ENCODE measurements at regions not wholly inside any gene's neighbourhood (a gene's known extent, or its start where the extent isn't known, plus 50 kb on each side); places are given as distances from the start of the nearest gene placed in this dataset.
A peak's percentile ranks its signal among the peaks of the same experiment; 100 is the strongest.

- no peak for DNase-seq
These were observed 302.2 kb upstream of the ZMIZ1 start for GRCh38 chr10:78766603-78767002.

DNA sequence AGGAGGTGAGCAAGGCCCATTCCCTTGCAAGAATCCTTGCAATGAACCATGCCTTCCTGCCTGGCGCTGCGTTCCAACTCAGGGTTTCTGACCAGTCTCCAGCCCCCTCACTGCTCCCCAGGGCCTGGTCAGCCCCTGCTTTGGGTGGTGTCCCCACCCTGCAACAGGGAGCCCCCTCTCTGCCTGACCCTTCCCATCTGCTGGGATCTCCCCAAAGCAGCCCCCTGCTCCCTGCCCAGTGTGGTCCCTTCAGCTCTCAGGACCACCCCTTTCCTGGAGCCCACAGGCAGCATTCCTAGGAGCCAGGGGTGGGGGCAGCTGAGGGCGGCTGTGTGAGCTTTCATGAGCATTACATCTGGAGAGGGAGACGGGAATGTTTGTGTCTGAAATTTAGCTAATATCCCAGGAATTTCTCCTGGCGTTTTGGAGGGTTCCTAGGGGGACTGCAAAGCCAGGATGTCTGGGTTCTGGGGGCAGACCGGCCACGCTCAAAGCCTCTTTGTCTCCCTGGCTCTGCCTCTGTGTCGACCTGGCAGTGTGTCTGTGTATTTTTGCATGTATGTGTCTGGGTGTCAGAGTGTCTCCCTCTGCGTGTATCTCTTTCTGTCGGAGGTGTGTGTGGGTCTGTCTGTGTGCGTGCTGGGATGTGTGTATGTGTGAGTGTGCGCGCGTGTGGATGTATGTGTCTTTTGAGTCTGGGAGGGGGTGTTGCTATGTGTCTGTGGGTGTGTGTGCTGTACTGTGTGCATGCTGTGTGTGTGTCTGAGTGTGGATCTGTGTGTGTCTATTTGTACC is 300.5 kb upstream of the ZMIZ1 start:
- peak; percentile 73 for DNase-seq

- DNase-seq: peak; percentile 44
These were observed 299.9 kb upstream of the ZMIZ1 start for GRCh38 chr10:78768876-78769275.

- DNase-seq: peak; percentile 12
These were observed 299.2 kb upstream of the ZMIZ1 start for GRCh38 chr10:78769526-78769925.

- DNase-seq: peak; percentile 10
These were observed 298.3 kb upstream of the ZMIZ1 start for GRCh38 chr10:78770167-78771090.

DNA sequence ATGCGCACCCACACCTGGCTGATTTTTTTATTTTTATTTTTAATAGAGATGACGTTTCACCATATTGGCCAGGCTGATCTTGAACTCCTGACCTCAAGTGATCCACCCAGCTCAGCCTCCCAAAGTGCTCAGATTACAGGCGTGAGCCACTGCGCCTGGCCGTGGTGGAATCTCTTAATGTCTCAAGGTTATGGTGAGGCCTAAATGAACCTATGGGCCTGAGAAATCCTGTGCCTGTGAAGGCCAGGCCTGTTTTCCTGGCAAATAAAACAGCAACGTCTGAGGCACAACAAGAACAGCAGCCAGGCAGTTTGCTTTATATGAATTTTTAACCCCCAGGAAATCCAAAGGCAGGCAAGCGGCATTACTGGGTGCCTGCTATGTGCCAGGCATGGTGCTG is 297.5 kb upstream of the ZMIZ1 start:
- DNase-seq: peak; percentile 23

GRCh38 chr10:78771808-78772455 is 296.8 kb upstream of the ZMIZ1 start:
- no peak for DNase-seq

- DNase-seq: no peak
These were observed 296.3 kb upstream of the ZMIZ1 start for GRCh38 chr10:78772486-78772885.

DNA sequence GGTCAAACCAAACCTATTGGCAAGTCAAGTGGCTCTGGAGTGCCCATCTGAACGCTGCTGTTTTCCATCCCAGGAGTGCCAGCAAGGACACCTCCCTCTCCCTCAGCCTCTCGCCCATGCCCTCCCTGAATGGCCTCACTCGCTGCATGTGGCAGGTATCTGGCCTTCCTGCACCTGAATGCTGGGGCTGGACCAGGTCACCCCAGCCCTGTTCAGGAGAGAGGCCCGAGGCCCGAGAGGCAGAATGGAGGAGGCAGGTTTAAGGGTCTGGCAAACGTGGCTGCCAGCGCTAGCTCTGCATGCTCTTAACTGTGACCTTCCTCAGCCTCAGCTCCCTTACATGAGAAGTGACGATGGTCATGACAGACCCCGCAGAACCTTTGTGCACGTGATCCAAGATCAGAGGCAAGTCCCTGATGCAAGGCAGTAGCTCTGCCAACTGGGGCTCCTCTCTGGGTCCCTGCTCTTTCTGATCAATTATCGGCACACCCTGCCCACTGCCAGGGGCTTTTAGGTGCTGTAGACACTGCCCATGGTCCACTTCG is 295.7 kb upstream of the ZMIZ1 start:
- DNase-seq: peak; percentile 12

DNA sequence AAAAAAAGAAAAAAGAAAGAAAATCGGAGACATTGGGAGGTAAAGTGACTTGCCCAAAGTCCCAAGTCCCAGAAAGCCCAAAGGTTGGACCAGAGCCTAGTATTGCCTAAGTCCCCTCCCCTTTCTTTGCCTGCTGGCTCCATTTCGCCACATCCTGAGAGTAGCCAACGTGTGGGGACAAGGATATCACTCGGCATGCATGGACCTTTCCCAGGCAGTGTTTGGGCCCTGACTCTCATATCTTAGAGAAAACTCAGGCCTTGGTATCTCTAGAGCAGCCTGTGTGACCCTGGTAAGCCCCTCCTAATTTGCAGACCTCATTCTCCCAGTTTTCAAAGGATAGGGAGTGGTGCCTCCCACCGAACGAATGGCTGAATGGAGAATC is 294.2 kb upstream of the ZMIZ1 start:
- DNase-seq: no peak

DNA sequence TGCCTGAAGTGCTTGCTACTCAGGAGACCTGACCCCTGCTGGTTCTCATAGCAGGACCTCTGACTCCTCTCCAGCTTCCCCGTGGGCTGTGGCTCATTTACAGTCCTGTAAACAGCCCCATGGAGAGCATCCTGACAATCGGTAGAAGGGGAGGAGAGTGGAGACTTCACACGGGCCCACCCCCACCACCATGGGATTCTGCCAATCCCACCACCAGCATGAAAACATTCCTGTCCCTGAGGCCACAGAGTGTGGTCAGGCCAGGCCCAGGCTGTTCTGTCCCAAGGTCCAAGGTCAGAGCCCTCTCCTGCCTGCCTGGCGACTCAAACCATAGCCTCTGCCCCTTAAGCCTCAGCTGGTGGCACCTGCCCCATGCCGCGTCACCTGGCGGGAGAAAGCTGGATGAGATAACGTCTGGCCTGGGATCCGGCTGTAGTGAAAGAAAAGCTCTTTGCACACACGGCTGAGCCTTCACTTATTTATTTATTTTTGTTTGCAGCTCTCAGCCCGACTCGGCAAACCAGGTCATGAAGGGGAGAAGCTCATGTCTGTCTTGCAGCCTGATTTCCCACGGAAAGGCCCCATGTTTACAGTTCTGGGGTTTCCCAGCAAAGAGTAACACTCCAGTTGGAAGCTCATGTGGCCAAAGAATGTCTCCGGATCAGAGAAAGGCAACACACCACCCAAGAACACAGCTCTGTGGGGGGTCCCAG is 293.6 kb upstream of the ZMIZ1 start:
- peak; percentile 43 for DNase-seq

GRCh38 chr10:78775891-78776290 is 292.9 kb upstream of the ZMIZ1 start:
- peak; percentile 18 for DNase-seq

DNA sequence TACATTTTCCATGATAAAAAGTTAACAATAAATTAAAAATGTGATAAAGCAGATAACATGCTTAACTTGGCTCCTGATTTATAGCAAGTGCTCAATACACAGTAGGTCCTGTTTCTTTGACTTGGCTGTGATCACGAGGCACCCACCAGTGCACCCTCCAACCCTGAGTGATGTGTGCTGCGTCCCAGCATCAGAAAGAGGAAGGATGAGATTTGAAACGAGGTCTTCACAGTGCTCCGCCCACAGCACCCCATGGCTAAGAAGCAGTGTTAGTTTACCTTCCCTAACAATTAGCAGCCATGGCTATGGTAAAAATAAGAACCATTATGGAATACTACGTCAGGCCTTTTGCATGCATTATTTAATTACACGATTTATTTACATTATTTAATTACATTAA is 292.0 kb upstream of the ZMIZ1 start:
- DNase-seq: peak; percentile 9

DNA sequence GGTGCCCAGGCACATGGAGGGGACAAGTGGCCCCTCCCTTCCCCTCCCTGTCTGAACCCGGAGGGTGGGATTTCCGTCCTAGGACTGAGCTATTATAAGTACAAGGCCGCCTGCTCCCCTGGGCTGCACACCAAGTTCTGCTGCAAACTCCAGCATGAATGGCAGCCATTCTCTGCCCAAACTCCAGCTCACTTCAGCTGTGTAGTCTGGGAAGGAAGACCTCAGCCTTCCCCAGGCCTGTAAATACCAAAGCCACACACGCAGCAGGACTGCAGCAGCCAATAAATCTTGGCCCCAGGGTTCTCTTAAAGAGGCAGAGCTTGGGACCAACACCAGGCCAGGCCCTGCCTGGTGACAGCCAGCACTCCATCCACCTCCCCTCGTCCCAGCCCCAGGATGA is 291.3 kb upstream of the ZMIZ1 start:
- peak; percentile 86 for DNase-seq

GRCh38 chr10:78777867-78778266 is 290.9 kb upstream of the ZMIZ1 start:
- DNase-seq: no peak

- DNase-seq: peak; percentile 20
These were observed 290.1 kb upstream of the ZMIZ1 start for GRCh38 chr10:78778444-78779338.

DNA sequence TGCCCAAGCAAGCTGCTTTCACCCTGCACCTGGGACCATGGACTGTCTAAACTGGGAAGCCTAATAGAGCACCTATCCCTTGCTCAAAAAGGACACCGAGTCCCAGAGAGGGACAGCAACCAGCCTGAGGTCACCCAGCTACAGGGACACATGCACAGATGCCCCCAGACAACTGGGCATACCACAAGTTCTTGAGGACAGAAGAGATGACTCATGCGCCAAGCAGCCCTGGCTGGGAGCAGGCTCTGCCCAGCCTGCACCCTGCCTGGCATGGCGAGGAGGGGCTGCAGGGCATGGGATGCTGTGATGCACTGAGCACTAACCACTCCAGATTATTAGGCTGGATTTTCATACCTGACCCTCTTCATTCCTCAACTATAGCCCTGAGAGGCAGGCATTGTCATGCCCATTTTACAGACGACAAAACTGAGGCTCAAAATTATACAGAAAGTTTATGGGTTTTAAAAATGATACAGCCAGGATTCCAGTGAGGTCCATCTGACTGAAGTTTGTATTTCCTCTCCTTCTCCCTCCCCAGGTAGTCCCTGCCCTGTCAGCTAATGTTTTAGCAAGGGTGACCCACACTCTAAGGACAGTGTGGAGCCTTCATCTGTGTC is 289.3 kb upstream of the ZMIZ1 start:
- DNase-seq: peak; percentile 24

GRCh38 chr10:78780551-78780961 is 288.2 kb upstream of the ZMIZ1 start:
- peak; percentile 15 for DNase-seq

DNA sequence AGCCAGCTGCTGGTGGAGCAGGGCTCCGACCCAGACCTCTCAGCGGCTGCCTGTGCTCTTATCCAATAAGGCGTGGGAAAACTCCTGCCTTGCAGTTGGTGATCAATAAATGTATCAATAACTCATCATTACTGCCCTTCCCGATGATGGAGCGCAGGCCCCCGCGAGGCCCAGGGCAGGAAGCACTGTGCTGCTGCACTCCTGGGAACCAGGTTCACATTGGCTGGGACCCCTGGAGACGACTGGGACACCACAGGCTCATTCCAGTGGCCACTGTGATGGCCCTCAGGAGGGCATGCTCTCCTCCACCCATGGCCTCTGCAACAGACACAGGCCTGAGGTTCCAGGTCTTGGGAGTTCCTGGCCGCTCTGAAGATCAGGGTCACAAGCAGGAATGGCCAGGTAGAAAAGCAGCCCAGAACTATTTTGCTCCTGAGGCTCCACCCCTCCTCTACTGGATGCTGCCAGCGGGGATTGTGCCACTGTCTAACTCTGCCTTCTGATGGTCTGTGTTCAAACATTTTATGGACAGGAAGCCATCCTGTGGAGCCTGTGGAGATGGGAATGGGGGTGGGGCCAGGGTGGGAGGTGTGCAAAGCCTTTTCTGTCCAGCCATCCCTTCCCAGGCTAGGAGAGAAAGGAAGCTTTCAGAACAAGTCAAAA is 287.4 kb upstream of the ZMIZ1 start:
- peak; percentile 7 for DNase-seq

GRCh38 chr10:78781991-78782390 is 286.8 kb upstream of the ZMIZ1 start:
- DNase-seq: no peak

Measured in right hindlimb (tissue), 1 donor.